SK-N-SH (cell line): ENCODE measurements at regions not wholly inside any gene's neighbourhood (a gene's known extent, or its start where the extent isn't known, plus 50 kb on each side); places are given as distances from the start of the nearest gene placed in this dataset.

Experiments
- CTCF ChIA-PET: fragments of 300-600, 350-600 bp; formaldehyde crosslinking; extraction: SDS; loops from one replicate; lab custom pipeline; 2021; lab: Yijun Ruan, JAX
- POLR2A ChIA-PET: fragments of 350-600 bp; sonication (Branson Sonifier 250); formaldehyde crosslinking; extraction: SDS; loops from one replicate; lab custom pipeline; 2020; ENCODE audit warnings: antibody characterized with exemption, inconsistent platforms; lab: Yijun Ruan, JAX
- DNase-seq: peaks from one replicate; pipeline ENCODE4 v3.0.0; 2012
- H2AFZ ChIP-seq: fragments of 200-600 bp; sonication (generic); 2 replicates; pipeline ENCODE4 v1.8.1; 2016; ENCODE audit warnings: antibody characterized with exemption, mild to moderate bottlenecking, low read depth
- H3F3A ChIP-seq: fragments of 200-600 bp; sonication (generic); replicated peaks from 2 replicates; pipeline ENCODE3; 2016; ENCODE audit warnings: antibody characterized with exemption, mild to moderate bottlenecking; ENCODE audit not compliant: insufficient read depth
- H3K27ac ChIP-seq, 2 experiments: fragments of 200-500 bp in 1 of 2; fragments of 200-600 bp in 1 of 2; sonication (Bioruptor generic) in 1 of 2; sonication (generic), shearing (Covaris generic) in 1 of 2; 2 replicates each; pipeline versions ENCODE4 v1.5.1 to v1.6.1; 2014 to 2016; ENCODE audit warnings: low read depth in 2 of 2, inconsistent platforms in 1 of 2, low read length in 1 of 2, mild to moderate bottlenecking in 1 of 2, mixed read lengths in 1 of 2
- H3K27me3 ChIP-seq: fragments of 200-600 bp; sonication (generic), shearing (Covaris generic); 2 replicates; pipeline ENCODE4 v1.6.1; 2016; ENCODE audit warnings: mixed run types; ENCODE audit not compliant: insufficient read depth
- H3K36me3 ChIP-seq, 2 experiments: fragments of 200-500 bp in 1 of 2; fragments of 200-600 bp in 1 of 2; sonication (Bioruptor generic) in 1 of 2; sonication (generic) in 1 of 2; replicated peaks in 1 of 2; 2 replicates each; pipeline versions ENCODE3 to v1.5.1; 2014 to 2016; ENCODE audit warnings: low read length in 1 of 2, mild to moderate bottlenecking in 1 of 2; ENCODE audit not compliant: insufficient read depth in 2 of 2, control insufficient read depth in 1 of 2
- H3K4me1 ChIP-seq, 2 experiments: fragments of 200-500 bp in 1 of 2; fragments of 200-600 bp in 1 of 2; sonication (Bioruptor generic) in 1 of 2; sonication (generic), shearing (Covaris generic) in 1 of 2; 2 replicates each; pipeline versions ENCODE4 v1.5.1 to v1.6.1; 2014 to 2016; ENCODE audit warnings: low read depth in 1 of 2, low read length in 1 of 2, mixed run types in 1 of 2; ENCODE audit not compliant: insufficient read depth in 2 of 2, control insufficient read depth in 1 of 2
- H3K4me2 ChIP-seq: fragments of 200-600 bp; sonication (generic), shearing (Covaris generic); 2 replicates; pipeline ENCODE4 v1.6.1; 2017; ENCODE audit warnings: mixed run types
- H3K4me3 ChIP-seq, 2 experiments: fragments of 200-500 bp in 1 of 2; fragments of 200-600 bp in 1 of 2; sonication (Bioruptor generic) in 1 of 2; sonication (generic), shearing (Covaris generic) in 1 of 2; 2 replicates each; pipeline versions ENCODE4 v1.5.1 to v1.8.1; 2014 to 2016; ENCODE audit warnings: low read depth in 2 of 2, inconsistent platforms in 1 of 2, low read length in 1 of 2, mild to moderate bottlenecking in 1 of 2, mixed read lengths in 1 of 2, moderate library complexity in 1 of 2
- H3K79me2 ChIP-seq: fragments of 200-600 bp; sonication (generic); 2 replicates; pipeline ENCODE4 v1.8.1; 2017; ENCODE audit warnings: mild to moderate bottlenecking; ENCODE audit not compliant: insufficient read depth
- H3K9ac ChIP-seq: fragments of 200-600 bp; sonication (generic); 2 replicates; pipeline ENCODE4 v1.6.1; 2017; ENCODE audit warnings: mixed run types
- H3K9me2 ChIP-seq: fragments of 200-600 bp; sonication (generic); 2 replicates; pipeline ENCODE4 v1.6.1; 2017; ENCODE audit warnings: mixed run types
- H3K9me3 ChIP-seq: fragments of 200-600 bp; sonication (generic); 2 replicates; pipeline ENCODE4 v1.6.1; 2017; ENCODE audit warnings: mixed run types, mild to moderate bottlenecking, moderate library complexity
- H4K20me1 ChIP-seq: fragments of 200-600 bp; sonication (generic); 2 replicates; pipeline ENCODE4 v1.6.1; 2017; ENCODE audit warnings: mild to moderate bottlenecking, mixed run types; ENCODE audit not compliant: insufficient read depth
- ELF1 ChIP-seq: IDR thresholded peaks from 2 replicates; pipeline ENCODE4 v1.4.0; 2012
- FOSL2 ChIP-seq: IDR thresholded peaks from 2 replicates; pipeline ENCODE4 v1.4.0; 2012; ENCODE audit warnings: low read depth, mild to moderate bottlenecking, moderate library complexity, borderline replicate concordance
- FOXJ3 ChIP-seq: sonication (generic); formaldehyde crosslinking; IDR thresholded peaks from 2 replicates; pipeline ENCODE4 v1.5.1; 2020; ENCODE audit warnings: mild to moderate bottlenecking, missing genetic modification reagents
- FOXM1 ChIP-seq: IDR thresholded peaks from 2 replicates; pipeline ENCODE4 v1.4.0; 2012; ENCODE audit warnings: low read depth, mild to moderate bottlenecking
- GABPA ChIP-seq: IDR thresholded peaks from 2 replicates; pipeline ENCODE4 v1.4.0; 2012; ENCODE audit warnings: low read depth, mild to moderate bottlenecking
- GATA2 ChIP-seq: sonication (generic); formaldehyde crosslinking; IDR thresholded peaks from 2 replicates; pipeline ENCODE4 v1.5.0; 2020; ENCODE audit warnings: mild to moderate bottlenecking, missing genetic modification reagents
- JUND ChIP-seq: IDR thresholded peaks from 2 replicates; pipeline ENCODE4 v1.4.0; 2012
- MXI1 ChIP-seq: IDR thresholded peaks from 2 replicates; pipeline ENCODE4 v1.6.1; 2012; ENCODE audit warnings: mild to moderate bottlenecking, low read depth, low read length, improper control_type of control experiment
- NFIC ChIP-seq: IDR thresholded peaks from 2 replicates; pipeline ENCODE4 v1.4.0; 2012; ENCODE audit warnings: borderline replicate concordance
- NRF1 ChIP-seq: IDR thresholded peaks from 2 replicates; pipeline ENCODE4 v1.6.1; 2012; ENCODE audit warnings: low read depth, mild to moderate bottlenecking, low read length
- PBX3 ChIP-seq: IDR thresholded peaks from 2 replicates; pipeline ENCODE4; 2012
- POLR2AphosphoS5 ChIP-seq: IDR thresholded peaks from 2 replicates; pipeline ENCODE4 v1.6.1; 2012; ENCODE audit warnings: low read depth, low read length
- RAD21 ChIP-seq: IDR thresholded peaks from 2 replicates; pipeline ENCODE4 v1.6.1; 2012; ENCODE audit warnings: mild to moderate bottlenecking, low read length
- RCOR1 ChIP-seq: fragments of 150-350 bp; IDR thresholded peaks from 2 replicates; pipeline ENCODE4 v1.6.1; 2017; ENCODE audit warnings: antibody characterized with exemption, low read length
- RXRA ChIP-seq: IDR thresholded peaks from 2 replicates; pipeline ENCODE4 v1.4.0; 2012; ENCODE audit warnings: low read depth, mild to moderate bottlenecking, borderline replicate concordance
- TAF1 ChIP-seq: IDR thresholded peaks from 2 replicates; pipeline ENCODE4 v1.6.1; 2012; ENCODE audit warnings: low read depth, mild to moderate bottlenecking, low read length, moderate library complexity, borderline replicate concordance
- YY1 ChIP-seq: IDR thresholded peaks from 2 replicates; pipeline ENCODE4 v1.4.0; 2012; ENCODE audit warnings: low read depth, mild to moderate bottlenecking
- WGBS: methylation state at CpG from one replicate; pipeline ENCODE4 v1.1.6; 2017; ENCODE audit warnings: low lambda C conversion rate; 5-methylcytosine and 5-hydroxymethylcytosine counted together
- TF ChIP-seq, protein P1 (sequence below): fragments of 200-600 bp; sonication (generic); IDR thresholded peaks from 2 replicates; pipeline ENCODE4 v1.6.1; 2017; ENCODE audit warnings: antibody characterized with exemption, mild to moderate bottlenecking, moderate library complexity
- TF ChIP-seq, protein P2 (sequence below): fragments of 150-350 bp; IDR thresholded peaks from 2 replicates; pipeline ENCODE4 v1.6.1; 2016; ENCODE audit warnings: mild to moderate bottlenecking, low read depth, low read length

DNA sequence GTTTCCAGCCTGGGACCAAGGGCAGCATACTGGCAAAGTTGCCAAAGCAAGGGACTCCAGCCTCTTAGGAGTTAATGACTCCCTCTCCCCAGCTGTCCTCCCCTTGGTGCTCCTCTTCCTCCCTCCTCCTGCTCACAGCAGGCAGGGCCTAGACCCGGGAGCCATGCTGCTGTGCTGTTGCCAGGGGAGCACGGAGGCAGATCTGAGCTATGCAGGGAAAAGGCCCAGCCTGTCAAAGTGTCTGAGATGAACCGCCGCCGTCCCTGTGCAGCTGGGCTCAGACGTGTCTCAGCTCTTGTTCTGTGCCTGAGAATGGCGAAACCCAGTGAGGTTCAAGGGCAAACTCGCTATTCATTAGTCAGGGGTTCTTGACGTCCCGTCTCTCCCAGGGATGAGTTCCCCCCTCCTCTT is 60.8 kb upstream of the POLG start:
- CTCF ChIA-PET = interaction anchor here (31.1 kb wide), 1 partner anchor 36 kb away, joined by 766 read pairs; no protein-coding TSS in a partner anchor
- no peak for DNase-seq

More for the DNA sequence above, 60.8 kb upstream of the POLG start:
- Histone ChIP-seq H3K79me2 (no peaks in the 10 kb centered on the region), H3K9me3 (no peaks in the 10 kb centered on the region), H3K27ac (no peak overlapping the region; a peak in 1 of 4 replicates), H3K27me3 (no peaks in the 10 kb centered on the region), H4K20me1 (no peaks in the 10 kb centered on the region), H3K9ac (no peak overlapping the region), H3K4me2 (no peak overlapping the region), H3K9me2 (no peaks in the 10 kb centered on the region), H3K4me3 (no peak overlapping the region), H3K36me3 (no peaks in the 10 kb centered on the region), H2AFZ (no peak overlapping the region), H3K4me1 (peaks cover 0 to 28% of the 10 kb centered on the region in 2 experiments; a peak in 2 of 4 replicates), H3F3A (no peaks in the 10 kb centered on the region)
- no peak for TF ChIP-seq FOXM1
- TF ChIP-seq POLR2AphosphoS5 = no peak
- TF ChIP-seq, protein P1, sequence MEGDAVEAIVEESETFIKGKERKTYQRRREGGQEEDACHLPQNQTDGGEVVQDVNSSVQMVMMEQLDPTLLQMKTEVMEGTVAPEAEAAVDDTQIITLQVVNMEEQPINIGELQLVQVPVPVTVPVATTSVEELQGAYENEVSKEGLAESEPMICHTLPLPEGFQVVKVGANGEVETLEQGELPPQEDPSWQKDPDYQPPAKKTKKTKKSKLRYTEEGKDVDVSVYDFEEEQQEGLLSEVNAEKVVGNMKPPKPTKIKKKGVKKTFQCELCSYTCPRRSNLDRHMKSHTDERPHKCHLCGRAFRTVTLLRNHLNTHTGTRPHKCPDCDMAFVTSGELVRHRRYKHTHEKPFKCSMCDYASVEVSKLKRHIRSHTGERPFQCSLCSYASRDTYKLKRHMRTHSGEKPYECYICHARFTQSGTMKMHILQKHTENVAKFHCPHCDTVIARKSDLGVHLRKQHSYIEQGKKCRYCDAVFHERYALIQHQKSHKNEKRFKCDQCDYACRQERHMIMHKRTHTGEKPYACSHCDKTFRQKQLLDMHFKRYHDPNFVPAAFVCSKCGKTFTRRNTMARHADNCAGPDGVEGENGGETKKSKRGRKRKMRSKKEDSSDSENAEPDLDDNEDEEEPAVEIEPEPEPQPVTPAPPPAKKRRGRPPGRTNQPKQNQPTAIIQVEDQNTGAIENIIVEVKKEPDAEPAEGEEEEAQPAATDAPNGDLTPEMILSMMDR = no peak
- no peak for TF ChIP-seq JUND
- no peak for TF ChIP-seq RAD21
- TF ChIP-seq RXRA = no peak
- no peak for TF ChIP-seq GATA2 (CRISPR knock-in tag)
- no peak for TF ChIP-seq YY1
- TF ChIP-seq PBX3 = no peak
- TF ChIP-seq NFIC = no peak
- TF ChIP-seq NRF1 = no peak
- TF ChIP-seq, protein P2, sequence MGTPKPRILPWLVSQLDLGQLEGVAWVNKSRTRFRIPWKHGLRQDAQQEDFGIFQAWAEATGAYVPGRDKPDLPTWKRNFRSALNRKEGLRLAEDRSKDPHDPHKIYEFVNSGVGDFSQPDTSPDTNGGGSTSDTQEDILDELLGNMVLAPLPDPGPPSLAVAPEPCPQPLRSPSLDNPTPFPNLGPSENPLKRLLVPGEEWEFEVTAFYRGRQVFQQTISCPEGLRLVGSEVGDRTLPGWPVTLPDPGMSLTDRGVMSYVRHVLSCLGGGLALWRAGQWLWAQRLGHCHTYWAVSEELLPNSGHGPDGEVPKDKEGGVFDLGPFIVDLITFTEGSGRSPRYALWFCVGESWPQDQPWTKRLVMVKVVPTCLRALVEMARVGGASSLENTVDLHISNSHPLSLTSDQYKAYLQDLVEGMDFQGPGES = no peak
- no peak for TF ChIP-seq ELF1
- no peak for TF ChIP-seq TAF1
- no peak for TF ChIP-seq GABPA
- no peak for TF ChIP-seq FOSL2
- TF ChIP-seq RCOR1 = no peak
- no peak for TF ChIP-seq FOXJ3 (CRISPR knock-in tag)
- no peak for TF ChIP-seq MXI1
- WGBS = 90% methylated on average over 9 of the region's 10 CpGs
- POLR2A ChIA-PET = no interaction called here
